ENCODE measurements at regions not wholly inside any gene's neighbourhood (a gene's known extent, or its start where the extent isn't known, plus 50 kb on each side); places are given as distances from the start of the nearest gene placed in this dataset.

DNA sequence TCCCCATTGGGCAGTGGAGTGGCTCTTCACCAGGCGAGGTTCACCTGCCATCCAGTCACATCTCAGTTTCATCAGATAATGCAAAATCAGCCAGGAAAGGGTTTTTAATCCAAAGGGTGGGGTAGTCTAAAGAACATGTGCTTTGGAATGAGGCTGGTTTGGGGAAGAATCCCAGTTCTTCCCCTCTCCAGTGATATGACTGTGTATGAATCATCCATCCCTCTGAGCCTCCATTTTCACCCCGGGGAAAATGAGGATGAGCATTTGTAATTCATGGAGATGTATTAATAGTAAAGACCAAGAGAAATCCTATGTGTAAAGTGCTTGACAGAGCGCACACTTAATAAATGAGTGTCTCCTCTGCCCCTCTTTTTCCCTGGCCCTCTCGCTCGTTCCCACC is 215.1 kb upstream of the FGGY start:
- DNase-seq (no peak), ATAC-seq (no peak)
- Histone ChIP-seq H3K4me1 (no peaks in the 10 kb centered on the region), H3K27ac (no peak overlapping the region), H3K4me3 (no peak overlapping the region), H3K9me3 (no peaks in the 10 kb centered on the region), H3K27me3 (no peaks in the 10 kb centered on the region), H3K36me3 (no peaks in the 10 kb centered on the region)
- TF ChIP-seq POLR2A (IDR thresholded peaks at IDR 0.05): no peak
- TF ChIP-seq, protein P1, sequence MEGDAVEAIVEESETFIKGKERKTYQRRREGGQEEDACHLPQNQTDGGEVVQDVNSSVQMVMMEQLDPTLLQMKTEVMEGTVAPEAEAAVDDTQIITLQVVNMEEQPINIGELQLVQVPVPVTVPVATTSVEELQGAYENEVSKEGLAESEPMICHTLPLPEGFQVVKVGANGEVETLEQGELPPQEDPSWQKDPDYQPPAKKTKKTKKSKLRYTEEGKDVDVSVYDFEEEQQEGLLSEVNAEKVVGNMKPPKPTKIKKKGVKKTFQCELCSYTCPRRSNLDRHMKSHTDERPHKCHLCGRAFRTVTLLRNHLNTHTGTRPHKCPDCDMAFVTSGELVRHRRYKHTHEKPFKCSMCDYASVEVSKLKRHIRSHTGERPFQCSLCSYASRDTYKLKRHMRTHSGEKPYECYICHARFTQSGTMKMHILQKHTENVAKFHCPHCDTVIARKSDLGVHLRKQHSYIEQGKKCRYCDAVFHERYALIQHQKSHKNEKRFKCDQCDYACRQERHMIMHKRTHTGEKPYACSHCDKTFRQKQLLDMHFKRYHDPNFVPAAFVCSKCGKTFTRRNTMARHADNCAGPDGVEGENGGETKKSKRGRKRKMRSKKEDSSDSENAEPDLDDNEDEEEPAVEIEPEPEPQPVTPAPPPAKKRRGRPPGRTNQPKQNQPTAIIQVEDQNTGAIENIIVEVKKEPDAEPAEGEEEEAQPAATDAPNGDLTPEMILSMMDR (IDR thresholded peaks at IDR 0.05): no peak
- WGBS (ENCODE audit: insufficient coverage, low coverage, low lambda C conversion rate, missing lambda C conversion rate): 80% methylated on average over 2 of the region's 5 CpGs
- intact Hi-C loops (cut with DNase I): no loop called here

DNA sequence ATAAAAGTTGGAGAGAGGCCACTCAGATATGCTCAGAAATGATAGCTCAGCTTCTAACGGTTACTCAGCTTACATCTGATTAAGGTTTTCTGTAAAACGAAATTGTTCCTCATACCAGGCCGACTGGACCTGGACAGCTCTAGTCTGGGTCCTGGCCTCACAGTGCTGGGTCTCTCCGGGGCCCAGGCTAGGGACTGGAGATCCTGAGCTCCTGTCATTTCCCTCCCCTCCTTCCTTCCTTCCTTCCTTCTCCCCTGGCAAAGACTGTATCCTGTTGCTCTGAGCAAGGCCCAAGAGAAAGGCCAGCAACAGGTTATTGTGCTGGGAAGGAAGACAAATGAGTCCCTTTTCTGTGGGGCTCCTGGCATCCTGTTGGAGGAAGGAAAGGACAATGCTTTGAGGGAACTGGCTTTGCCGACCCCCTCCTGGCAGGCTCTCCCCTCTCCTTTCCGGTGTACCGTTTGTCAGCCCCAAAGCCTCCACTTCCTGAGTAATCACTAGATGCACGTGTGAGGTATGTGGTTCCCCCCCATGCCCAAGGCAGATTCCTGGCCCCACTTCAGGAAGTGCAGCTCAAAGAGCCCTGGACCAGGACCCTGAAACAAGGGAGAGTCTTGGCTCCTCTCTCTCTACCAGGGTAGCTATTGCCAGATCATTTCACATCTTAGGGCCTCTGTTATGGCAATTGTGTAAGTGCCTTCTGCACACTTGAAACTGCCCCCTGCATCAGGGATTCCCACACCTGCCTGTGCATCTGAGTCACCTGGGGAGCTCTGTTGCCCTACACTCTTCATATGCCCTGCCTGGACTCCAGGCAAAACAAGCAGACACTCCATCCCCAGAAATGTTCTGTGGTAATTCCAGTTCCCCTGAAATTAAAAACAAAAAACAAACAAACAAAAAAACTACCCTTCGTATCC is 212.7 kb upstream of the FGGY start:
- DNase-seq (no peak), ATAC-seq (peak; percentile 52 to 74 (median 62))
- Histone ChIP-seq H3K27ac (no peak overlapping the region), H3K9me3 (no peaks in the 10 kb centered on the region), H3K4me3 (no peak overlapping the region), H3K27me3 (no peaks in the 10 kb centered on the region), H3K36me3 (no peaks in the 10 kb centered on the region), H3K4me1 (no peaks in the 10 kb centered on the region)
- intact Hi-C loops (cut with DNase I): no loop called here
- TF ChIP-seq, protein P1 (IDR thresholded peaks at IDR 0.05): no peak
- 52% methylated on average over 9 of the region's 9 CpGs for WGBS (ENCODE audit: insufficient coverage, low coverage, low lambda C conversion rate, missing lambda C conversion rate)

- TF ChIP-seq POLR2A (IDR thresholded peaks at IDR 0.05): no peak
- TF ChIP-seq, protein P1 (IDR thresholded peaks at IDR 0.05): no peak
- 75% methylated on average over 3 of the region's 3 CpGs for WGBS (ENCODE audit: insufficient coverage, low coverage, low lambda C conversion rate, missing lambda C conversion rate)
- Histone ChIP-seq H3K27ac (no peak overlapping the region), H3K4me3 (no peak overlapping the region), H3K36me3 (no peaks in the 10 kb centered on the region), H3K9me3 (no peaks in the 10 kb centered on the region), H3K27me3 (no peaks in the 10 kb centered on the region), H3K4me1 (no peaks in the 10 kb centered on the region)
- ATAC-seq: no peak
- DNase-seq: no peak
- intact Hi-C loops (cut with DNase I): no loop called here
These were observed 211.8 kb upstream of the FGGY start for GRCh38 chr1:59085101-59085500.

DNA sequence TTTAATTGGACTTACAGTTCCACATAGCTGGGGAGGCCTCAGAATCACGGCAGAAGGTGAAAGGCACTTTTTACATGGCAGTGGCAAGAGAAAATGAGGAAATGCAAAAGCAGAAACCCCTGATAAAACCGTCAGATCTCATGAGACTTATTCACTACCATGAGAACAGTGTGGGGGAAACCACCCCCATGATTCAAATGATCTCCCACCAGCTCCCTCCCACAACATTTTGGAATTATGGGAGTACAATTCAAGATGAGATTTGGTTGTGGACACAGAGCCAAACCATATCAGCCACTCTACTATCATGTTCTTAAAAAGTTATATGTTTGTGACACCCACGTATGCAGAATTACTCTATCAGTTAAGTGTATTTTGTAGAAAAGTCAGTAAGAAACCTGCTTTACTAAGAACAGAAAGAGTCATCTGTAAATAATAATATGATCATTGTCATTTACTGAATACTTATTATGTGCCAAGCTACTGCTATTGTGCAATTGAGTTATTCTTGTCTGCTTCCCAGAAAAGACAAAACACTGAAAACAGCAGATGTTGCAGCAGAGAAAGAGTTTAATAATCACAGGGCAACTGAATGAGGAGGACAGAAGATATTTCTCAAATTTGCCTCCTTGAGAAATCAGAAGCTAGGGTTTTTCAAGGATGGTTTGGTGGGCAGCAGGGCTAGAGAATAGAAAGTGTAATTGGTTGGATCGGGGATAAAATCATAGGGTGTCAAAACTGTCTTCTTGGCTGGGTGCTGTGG is 207.7 kb upstream of the FGGY start:
- no peak for ATAC-seq
- no peak overlapping the region for H3K4me3 ChIP-seq
- no peak overlapping the region for H3K27ac ChIP-seq
- H3K9me3 ChIP-seq: no peaks in the 10 kb centered on the region
- no peaks in the 10 kb centered on the region for H3K4me1 ChIP-seq
- intact Hi-C loops (cut with DNase I): no loop called here
- no peaks in the 10 kb centered on the region for H3K27me3 ChIP-seq
- no peak for TF ChIP-seq POLR2A (IDR thresholded peaks at IDR 0.05)
- TF ChIP-seq, protein P1 (IDR thresholded peaks at IDR 0.05): no peak
- DNase-seq: no peak
- 86% methylated on average over 4 of the region's 4 CpGs for WGBS (ENCODE audit: insufficient coverage, low coverage, low lambda C conversion rate, missing lambda C conversion rate)
- H3K36me3 ChIP-seq: no peaks in the 10 kb centered on the region
